B cell (primary cell): ENCODE measurements at regions not wholly inside any gene's neighbourhood (a gene's known extent, or its start where the extent isn't known, plus 50 kb on each side); places are given as distances from the start of the nearest gene placed in this dataset.

ENCODE experiments used
- ATAC-seq: fragments of 200-7000 bp; cut with Tn5 transposase; one replicate; pipeline ENCODE4 v1.10.0; 2021; ENCODE audit warnings: low read depth, mild to moderate bottlenecking, moderate number of reproducible peaks, moderate library complexity
- CTCF ChIA-PET: fragments of 350-600 bp; sonication (Branson Sonifier 250); formaldehyde crosslinking; loops from one replicate; lab custom pipeline; 2021; ENCODE audit warnings: antibody characterized with exemption, inconsistent platforms; lab: Charles Lee
- POLR2A ChIA-PET: fragments of 350-600 bp; sonication (Branson Sonifier 250); formaldehyde crosslinking; loops from one replicate; lab custom pipeline; 2021; ENCODE audit warnings: antibody characterized with exemption; lab: Charles Lee
- DNase-seq: peaks from one replicate; pipeline ENCODE4 v3.0.0; 2013
- H2AFZ ChIP-seq: 2 replicates; pipeline ENCODE4 v1.6.1; 2012; ENCODE audit warnings: mild to moderate bottlenecking, low read depth, low read length; ENCODE audit not compliant: insufficient read depth, poor library complexity, severe bottlenecking
- H3K27ac ChIP-seq, 2 donors: 1 replicate in 1 of 2; 2 replicates in 1 of 2; pipeline ENCODE4 v1.5.1; 2012 to 2013; ENCODE audit warnings: low read length in 2 of 2, mild to moderate bottlenecking in 2 of 2, moderate library complexity in 1 of 2
- H3K27me3 ChIP-seq, 4 experiments: fragments of 200-600 bp in 1 of 4; sonication (generic) in 1 of 4; replicated peaks in 1 of 4; 1 replicate in 2 of 4; 2 replicates in 2 of 4; pipeline versions ENCODE4 v1.6.1 to v1.7.0; 2013 to 2016; ENCODE audit warnings: low read length in 3 of 4, mild to moderate bottlenecking in 2 of 4, mixed read lengths in 1 of 4, moderate library complexity in 1 of 4; ENCODE audit not compliant: insufficient read depth in 4 of 4, control insufficient read depth in 3 of 4; ENCODE audit errors: control extremely low read depth in 1 of 4
- H3K36me3 ChIP-seq, 2 experiments: replicated peaks in 1 of 2; 1 replicate in 1 of 2; 2 replicates in 1 of 2; pipeline versions ENCODE4 v1.6.1 to v1.7.1; 2013; ENCODE audit warnings: low read length in 1 of 2; ENCODE audit not compliant: insufficient read depth in 2 of 2, control insufficient read depth in 1 of 2; ENCODE audit errors: control extremely low read depth in 1 of 2, extremely low read depth in 1 of 2
- H3K4me1 ChIP-seq, 2 donors: fragments of 200-600 bp in 1 of 2; sonication (generic) in 1 of 2; 1 replicate in 1 of 2; 2 replicates in 1 of 2; pipeline versions ENCODE4 v1.5.1 to v1.6.1; 2013 to 2017; ENCODE audit warnings: low read length in 2 of 2; ENCODE audit not compliant: control insufficient read depth in 2 of 2, insufficient read depth in 2 of 2
- H3K4me2 ChIP-seq: replicated peaks from 2 replicates; pipeline ENCODE3; 2012; ENCODE audit warnings: mild to moderate bottlenecking, low read depth, low read length; ENCODE audit not compliant: poor library complexity, severe bottlenecking
- H3K4me3 ChIP-seq, 5 experiments: fragments of 200-600 bp in 1 of 5; sonication (generic) in 1 of 5; 1 replicate in 3 of 5; 2 replicates in 2 of 5; pipeline versions ENCODE4 v1.5.1 to v1.7.0; 2011 to 2016; ENCODE audit warnings: low read length in 4 of 5, mild to moderate bottlenecking in 4 of 5, low read depth in 2 of 5, control low read depth in 1 of 5, moderate library complexity in 1 of 5; ENCODE audit not compliant: insufficient read depth in 1 of 5; ENCODE audit errors: control extremely low read depth in 1 of 5, extremely low read depth in 1 of 5
- H3K79me2 ChIP-seq: fragments of 200-600 bp; sonication (generic); one replicate; pipeline ENCODE4 v1.6.0; 2016; ENCODE audit warnings: low read length; ENCODE audit not compliant: control insufficient read depth, insufficient read depth
- H3K9ac ChIP-seq: fragments of 200-600 bp; sonication (generic); 2 replicates; pipeline ENCODE4 v1.6.1; 2017; ENCODE audit warnings: mild to moderate bottlenecking, low read length, moderate library complexity
- H3K9me3 ChIP-seq, 3 donors: one replicate each; pipeline versions ENCODE4 v1.6.1 to v1.7.1; 2013; ENCODE audit warnings: low read length in 2 of 3; ENCODE audit not compliant: control insufficient read depth in 2 of 3, insufficient read depth in 1 of 3; ENCODE audit errors: control extremely low read depth in 1 of 3
- H4K20me1 ChIP-seq: 2 replicates; pipeline ENCODE4 v1.6.0; 2012; ENCODE audit warnings: mild to moderate bottlenecking, low read length; ENCODE audit not compliant: insufficient read depth, control insufficient read depth, poor library complexity, severe bottlenecking
- H3K27ac Mint-ChIP-seq: one replicate; pipeline ENCODE4 v1.8.0; 2021; ENCODE audit warnings: mixed read lengths
- H3K27me3 Mint-ChIP-seq: one replicate; pipeline ENCODE4 v1.8.0; 2021; ENCODE audit warnings: mixed read lengths
- H3K4me1 Mint-ChIP-seq: one replicate; pipeline ENCODE4 v1.8.0; 2021; ENCODE audit warnings: mixed read lengths
- H3K4me3 Mint-ChIP-seq: one replicate; pipeline ENCODE4 v1.8.0; 2021; ENCODE audit warnings: mixed read lengths
- H3K9me3 Mint-ChIP-seq: one replicate; pipeline ENCODE4 v1.8.0; 2022; ENCODE audit warnings: mixed read lengths; ENCODE audit not compliant: insufficient read depth
- CTCF ChIP-seq: fragments of 200-600 bp; IDR thresholded peaks from one replicate; pipeline ENCODE4 v1.8.0; 2022; ENCODE audit warnings: antibody characterized with exemption, mild to moderate bottlenecking
- EZH2 ChIP-seq: IDR thresholded peaks from 2 replicates; pipeline ENCODE4 v1.6.1; 2012; ENCODE audit warnings: borderline replicate concordance, low read depth, mild to moderate bottlenecking, moderate library complexity, low read length; ENCODE audit not compliant: insufficient read depth, poor library complexity, severe bottlenecking
- WGBS: methylation state at CpG from one replicate; pipeline ENCODE4 v1.1.5; 2013; ENCODE audit warnings: missing lambda C conversion rate; ENCODE audit not compliant: insufficient coverage; 5-methylcytosine and 5-hydroxymethylcytosine counted together
- intact Hi-C: fragments of 100-400 bp; cut with micrococcal nuclease; formaldehyde crosslinking; loops from one replicate; pipeline ENCODE4 v1.10.0; 2022

- Histone ChIP-seq H3K4me3 (no peak overlapping the region), H3K9me3 (no peaks in the 10 kb centered on the region), H3K79me2 (no peaks in the 10 kb centered on the region), H3K27ac (no peak overlapping the region), H3K4me2 (no peak overlapping the region), H4K20me1 (no peaks in the 10 kb centered on the region), H3K9ac (no peak overlapping the region), H2AFZ (no peak overlapping the region), H3K36me3 (no peaks in the 10 kb centered on the region), H3K27me3 (no peaks in the 10 kb centered on the region), H3K4me1 (no peaks in the 10 kb centered on the region)
- no peaks in the 10 kb centered on the region for H3K4me1 Mint-ChIP-seq
- H3K27ac Mint-ChIP-seq = no peak overlapping the region
- CTCF ChIA-PET = no interaction called here
- ATAC-seq (no peak), DNase-seq (no peak)
- H3K9me3 Mint-ChIP-seq = no peaks in the 10 kb centered on the region
- POLR2A ChIA-PET = no interaction called here
- intact Hi-C loops = no loop called here
- no peak overlapping the region for H3K4me3 Mint-ChIP-seq
- no peaks in the 10 kb centered on the region for H3K27me3 Mint-ChIP-seq
- no peak for TF ChIP-seq CTCF
- no peak for TF ChIP-seq EZH2
Observed at GRCh38 chrX:44435047-44435446, 91.6 kb upstream of the EFHC2 start.

- Mint-ChIP-seq H3K27me3 (peaks cover 4% of the 10 kb centered on the region), H3K4me3 (no peak overlapping the region), H3K27ac (no peak overlapping the region), H3K4me1 (no peaks in the 10 kb centered on the region), H3K9me3 (no peaks in the 10 kb centered on the region)
- Histone ChIP-seq H2AFZ (no peak overlapping the region), H3K9me3 (no peaks in the 10 kb centered on the region), H3K27me3 (no peaks in the 10 kb centered on the region), H3K9ac (no peak overlapping the region), H3K27ac (no peak overlapping the region), H3K79me2 (no peaks in the 10 kb centered on the region), H4K20me1 (no peaks in the 10 kb centered on the region), H3K4me3 (no peak overlapping the region), H3K4me1 (no peaks in the 10 kb centered on the region), H3K4me2 (no peak overlapping the region), H3K36me3 (no peaks in the 10 kb centered on the region)
- ATAC-seq (no peak), DNase-seq (no peak)
- intact Hi-C loops = no loop called here
- ChIA-PET CTCF (no interaction called here), POLR2A (no interaction called here)
- no peak for TF ChIP-seq CTCF
- TF ChIP-seq EZH2 = no peak
- no CpG with 5 or more reads among the region's 3 CpGs for WGBS
Observed at GRCh38 chrX:44433556-44433955, 90.1 kb upstream of the EFHC2 start.
